Peyer's patch (tissue), 4 donors: ENCODE measurements at regions not wholly inside any gene's neighbourhood (a gene's known extent, or its start where the extent isn't known, plus 50 kb on each side); places are given as distances from the start of the nearest gene placed in this dataset.

Source experiments
- POLR2A ChIP-seq, 2 donors: fragments of 450-650 bp; IDR thresholded peaks; one replicate each; pipeline ENCODE4 v1.5.1; 2017; ENCODE audit warnings: antibody characterized with exemption in 2 of 2, mild to moderate bottlenecking in 2 of 2, moderate library complexity in 2 of 2
- TF ChIP-seq, protein P1 (sequence below), 6 experiments: fragments of 450-650 bp in 4 of 6; fragments of 200-600 bp in 2 of 6; sonication (generic) in 1 of 6; IDR thresholded peaks; one replicate each; pipeline ENCODE4 v1.5.1; 2017 to 2019; ENCODE audit warnings: antibody characterized with exemption in 6 of 6, mild to moderate bottlenecking in 3 of 6, moderate library complexity in 1 of 6

DNA sequence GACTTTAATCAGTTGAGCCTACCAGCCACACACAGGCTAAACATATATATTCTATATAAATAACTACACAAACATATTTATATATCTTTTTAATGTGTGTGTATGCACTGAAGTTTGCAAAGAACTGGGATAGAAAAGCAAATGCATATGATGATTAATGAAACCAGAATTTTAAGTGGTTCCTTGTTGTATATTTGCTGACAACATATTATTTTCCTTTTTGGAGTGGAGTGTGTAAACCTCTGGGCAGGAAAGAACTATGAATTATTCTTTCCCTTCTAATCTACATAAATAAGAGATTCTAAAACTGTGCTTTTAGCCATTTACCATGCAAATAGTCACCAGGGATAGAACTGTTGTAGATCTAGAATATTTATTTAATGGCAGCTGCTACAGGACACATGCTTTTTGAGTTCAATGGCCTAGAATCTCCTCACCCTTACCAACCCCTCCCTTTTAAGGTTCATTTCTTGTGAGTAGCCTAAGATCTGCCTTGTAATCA, 187.6 kb downstream of the BACH1 start:
- TF ChIP-seq, protein P1, sequence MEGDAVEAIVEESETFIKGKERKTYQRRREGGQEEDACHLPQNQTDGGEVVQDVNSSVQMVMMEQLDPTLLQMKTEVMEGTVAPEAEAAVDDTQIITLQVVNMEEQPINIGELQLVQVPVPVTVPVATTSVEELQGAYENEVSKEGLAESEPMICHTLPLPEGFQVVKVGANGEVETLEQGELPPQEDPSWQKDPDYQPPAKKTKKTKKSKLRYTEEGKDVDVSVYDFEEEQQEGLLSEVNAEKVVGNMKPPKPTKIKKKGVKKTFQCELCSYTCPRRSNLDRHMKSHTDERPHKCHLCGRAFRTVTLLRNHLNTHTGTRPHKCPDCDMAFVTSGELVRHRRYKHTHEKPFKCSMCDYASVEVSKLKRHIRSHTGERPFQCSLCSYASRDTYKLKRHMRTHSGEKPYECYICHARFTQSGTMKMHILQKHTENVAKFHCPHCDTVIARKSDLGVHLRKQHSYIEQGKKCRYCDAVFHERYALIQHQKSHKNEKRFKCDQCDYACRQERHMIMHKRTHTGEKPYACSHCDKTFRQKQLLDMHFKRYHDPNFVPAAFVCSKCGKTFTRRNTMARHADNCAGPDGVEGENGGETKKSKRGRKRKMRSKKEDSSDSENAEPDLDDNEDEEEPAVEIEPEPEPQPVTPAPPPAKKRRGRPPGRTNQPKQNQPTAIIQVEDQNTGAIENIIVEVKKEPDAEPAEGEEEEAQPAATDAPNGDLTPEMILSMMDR (IDR thresholded peaks at IDR 0.05), result no peak
- TF ChIP-seq POLR2A (IDR thresholded peaks at IDR 0.05), result no peak
